ENCODE measurements at regions not wholly inside any gene's neighbourhood (a gene's known extent, or its start where the extent isn't known, plus 50 kb on each side); places are given as distances from the start of the nearest gene placed in this dataset.
"Not testable (repeated sequence)": the region's sequence is repeated elsewhere in the genome, so short reads cannot be mapped to it uniquely, and the experiment has no call there.

DNA sequence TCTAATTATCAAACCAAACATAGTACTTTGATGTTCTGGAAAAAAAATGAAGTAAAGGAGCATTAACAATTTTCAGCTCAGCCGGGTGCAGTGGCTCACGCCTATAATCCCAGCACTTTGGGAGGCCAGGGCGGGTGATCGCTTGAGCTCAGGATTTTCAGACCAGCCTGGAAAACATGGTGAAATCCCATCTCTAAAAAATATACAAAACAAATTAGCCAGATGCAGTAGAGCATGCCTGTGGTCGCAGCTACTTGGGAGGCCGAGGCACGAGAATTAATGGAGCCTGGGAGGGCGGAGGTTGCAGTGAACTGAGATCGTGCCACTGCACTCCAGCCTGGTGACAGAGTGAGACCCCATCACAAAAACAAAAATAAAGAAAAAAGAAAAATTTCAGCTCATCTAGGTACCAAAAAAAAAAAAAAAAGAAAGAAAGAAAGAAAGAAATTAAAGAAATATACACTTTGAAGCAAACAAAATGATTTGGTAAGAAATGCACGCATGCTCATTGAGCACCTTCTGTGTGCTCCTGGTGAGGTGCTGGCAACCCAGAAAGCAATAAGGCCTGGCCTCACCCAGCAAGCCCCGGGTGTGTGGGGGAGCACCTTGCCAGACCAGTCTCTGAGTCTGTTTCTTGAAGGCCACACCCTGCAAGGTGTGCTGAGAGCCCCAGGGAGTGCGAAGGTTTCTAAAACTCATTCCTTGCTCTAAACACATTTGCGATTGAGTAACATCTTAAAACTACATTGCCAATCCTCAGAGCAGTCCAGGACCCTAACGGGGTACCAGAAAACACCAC lies 133.5 kb downstream of the TFCP2L1 start:
- no peak for DNase-seq

DNA sequence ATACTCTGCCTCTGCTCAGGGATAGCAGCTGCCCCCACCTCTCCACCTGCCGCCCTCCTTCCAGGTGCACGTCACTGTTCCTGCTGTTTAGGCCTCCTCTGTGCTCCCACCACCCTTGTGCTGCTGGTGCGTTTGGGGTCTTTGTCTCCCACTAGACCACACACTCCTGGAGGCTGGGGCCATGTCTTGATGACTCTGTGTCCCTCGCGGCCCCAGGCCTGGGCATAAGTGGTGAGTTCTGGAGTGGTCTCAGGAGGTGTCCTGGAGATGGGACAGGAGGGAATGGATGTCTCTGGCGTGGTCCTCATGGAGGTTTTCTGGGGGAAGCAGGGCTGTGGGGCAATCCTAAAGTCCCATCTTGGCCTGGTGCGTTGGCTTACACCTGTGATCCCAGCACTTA lies 132.1 kb downstream of the TFCP2L1 start:
- no peak for DNase-seq

DNA sequence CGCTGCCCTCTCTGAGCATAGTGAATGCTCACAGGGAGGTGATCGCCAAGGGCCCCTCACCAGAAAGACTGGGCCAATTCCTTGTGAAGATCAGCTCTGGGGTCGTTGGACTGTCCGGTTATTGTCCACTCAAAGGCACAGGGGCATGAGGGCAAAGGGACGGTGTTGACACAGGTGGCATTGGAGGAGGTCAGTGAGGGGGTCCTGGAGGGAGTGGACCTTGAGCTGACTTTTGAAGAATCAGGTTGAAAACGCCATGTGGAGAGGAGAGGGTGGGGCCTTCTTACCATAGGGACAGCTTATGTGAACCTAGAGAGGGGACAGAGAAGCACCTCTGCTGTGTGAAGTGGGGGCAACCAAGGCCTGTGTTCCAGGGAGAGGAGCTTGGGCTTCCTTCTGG lies 131.5 kb downstream of the TFCP2L1 start:
- DNase-seq, result no peak

- DNase-seq, result peak; percentile 93
These were observed 129.4 kb downstream of the TFCP2L1 start for GRCh38 chr2:121155502-121156056.

- not testable (repeated sequence) for DNase-seq
These were observed 127.5 kb downstream of the TFCP2L1 start for GRCh38 chr2:121157481-121157880.

GRCh38 chr2:121159291-121160071 lies 125.5 kb downstream of the TFCP2L1 start:
- no peak for DNase-seq

DNA sequence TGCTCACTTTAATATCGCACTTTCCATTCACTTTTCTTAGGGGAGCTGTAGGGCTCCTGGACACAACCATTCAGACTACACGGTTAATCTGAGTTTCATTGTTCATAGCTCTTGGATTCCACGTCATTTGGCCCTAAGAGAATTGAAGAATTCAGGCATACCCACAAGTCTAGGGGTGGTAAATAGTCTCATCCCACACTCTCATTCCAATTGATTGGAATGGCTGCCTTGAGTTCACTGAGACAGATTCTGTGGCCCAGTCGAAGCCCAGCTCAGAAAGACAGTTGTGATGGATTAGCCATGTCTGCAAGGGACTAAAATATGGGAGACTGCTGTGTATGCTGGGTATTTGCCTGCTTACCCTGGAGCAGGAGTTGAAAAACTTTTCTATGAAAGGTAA lies 124.6 kb downstream of the TFCP2L1 start:
- no peak for DNase-seq

DNA sequence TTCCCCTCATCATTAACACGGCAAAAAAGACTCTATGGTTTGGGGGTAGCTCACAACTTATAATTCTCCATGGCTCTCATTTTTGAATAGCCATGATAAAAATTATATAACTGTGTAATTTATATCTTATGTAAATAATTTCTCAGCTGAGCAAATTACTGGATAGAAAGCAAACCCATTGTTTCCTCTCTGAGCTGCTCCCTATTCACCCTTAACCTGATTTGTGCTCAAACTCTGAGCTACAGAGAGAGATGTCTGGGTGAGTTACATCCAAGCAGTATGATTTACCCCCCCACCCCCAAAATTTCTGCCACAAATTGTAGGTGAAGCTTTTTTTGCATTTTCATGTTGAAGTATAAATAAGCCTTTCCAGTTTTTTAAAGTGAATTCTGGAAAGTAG lies 123.7 kb downstream of the TFCP2L1 start:
- DNase-seq, result no peak

GRCh38 chr2:121162893-121163292 lies 122.1 kb downstream of the TFCP2L1 start:
- no peak for DNase-seq

- DNase-seq, result no peak
These were observed 121.0 kb downstream of the TFCP2L1 start for GRCh38 chr2:121164042-121164441.

- DNase-seq, result no peak
These were observed 119.9 kb downstream of the TFCP2L1 start for GRCh38 chr2:121165038-121165542.
